ENCODE measurements at regions not wholly inside any gene's neighbourhood (a gene's known extent, or its start where the extent isn't known, plus 50 kb on each side); places are given as distances from the start of the nearest gene placed in this dataset.

DNA sequence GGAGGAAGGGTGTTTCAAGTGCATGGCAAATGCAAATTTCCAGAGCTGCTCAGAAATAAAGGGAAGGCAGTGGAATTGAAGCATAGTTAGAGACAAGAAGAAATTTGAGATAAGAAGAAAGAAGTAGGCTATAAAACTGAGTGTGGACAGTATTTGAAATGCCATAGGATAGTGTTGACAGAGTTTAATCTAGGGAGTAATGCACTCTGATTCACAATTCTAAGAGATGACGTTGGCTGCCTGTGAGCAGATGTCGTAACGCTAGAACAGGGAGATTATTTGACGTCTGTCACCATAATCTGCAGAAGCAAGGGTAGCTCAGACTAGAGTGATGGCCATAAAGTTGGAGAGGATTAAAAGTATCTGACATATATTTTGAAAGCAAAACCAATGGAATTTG, 389.9 kb upstream of the KIRREL3 start:
- Mint-ChIP-seq H3K36me3 (ENCODE audit: low read depth, unreplicated experiment) (no peaks in the 10 kb centered on the region), H3K4me1 (ENCODE audit: unreplicated experiment) (no peaks in the 10 kb centered on the region), H3K9me3 (ENCODE audit: unreplicated experiment) (no peaks in the 10 kb centered on the region), H3K27ac (ENCODE audit: unreplicated experiment) (no peak overlapping the region), H3K27me3 (ENCODE audit: unreplicated experiment) (no peaks in the 10 kb centered on the region), H3K4me3 (ENCODE audit: unreplicated experiment) (no peak overlapping the region)
- TF ChIP-seq, protein P1, sequence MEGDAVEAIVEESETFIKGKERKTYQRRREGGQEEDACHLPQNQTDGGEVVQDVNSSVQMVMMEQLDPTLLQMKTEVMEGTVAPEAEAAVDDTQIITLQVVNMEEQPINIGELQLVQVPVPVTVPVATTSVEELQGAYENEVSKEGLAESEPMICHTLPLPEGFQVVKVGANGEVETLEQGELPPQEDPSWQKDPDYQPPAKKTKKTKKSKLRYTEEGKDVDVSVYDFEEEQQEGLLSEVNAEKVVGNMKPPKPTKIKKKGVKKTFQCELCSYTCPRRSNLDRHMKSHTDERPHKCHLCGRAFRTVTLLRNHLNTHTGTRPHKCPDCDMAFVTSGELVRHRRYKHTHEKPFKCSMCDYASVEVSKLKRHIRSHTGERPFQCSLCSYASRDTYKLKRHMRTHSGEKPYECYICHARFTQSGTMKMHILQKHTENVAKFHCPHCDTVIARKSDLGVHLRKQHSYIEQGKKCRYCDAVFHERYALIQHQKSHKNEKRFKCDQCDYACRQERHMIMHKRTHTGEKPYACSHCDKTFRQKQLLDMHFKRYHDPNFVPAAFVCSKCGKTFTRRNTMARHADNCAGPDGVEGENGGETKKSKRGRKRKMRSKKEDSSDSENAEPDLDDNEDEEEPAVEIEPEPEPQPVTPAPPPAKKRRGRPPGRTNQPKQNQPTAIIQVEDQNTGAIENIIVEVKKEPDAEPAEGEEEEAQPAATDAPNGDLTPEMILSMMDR (IDR thresholded peaks at IDR 0.05; ENCODE audit: unreplicated experiment): no peak
- DNase-seq (ENCODE audit: low spot score): no peak

DNA sequence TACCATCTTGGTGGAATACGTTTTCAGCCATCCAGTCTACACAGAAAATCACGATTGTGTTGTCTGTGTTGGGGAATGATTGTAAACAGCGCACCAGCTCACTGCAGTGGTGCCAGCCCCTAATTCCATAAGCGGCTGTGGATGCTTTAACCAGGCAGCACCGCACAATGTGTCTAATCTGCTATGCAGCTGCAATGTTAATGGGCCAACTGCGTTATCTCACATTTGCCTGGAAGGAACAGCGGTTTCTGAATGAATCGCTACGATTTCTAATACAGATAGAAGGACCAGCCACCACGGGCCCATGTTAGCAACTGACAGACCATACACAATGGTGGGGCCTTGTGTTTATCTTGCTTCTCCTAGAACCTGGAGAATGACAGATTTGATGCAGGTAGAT, 384.5 kb upstream of the KIRREL3 start:
- H3K9me3 Mint-ChIP-seq (ENCODE audit: unreplicated experiment): no peaks in the 10 kb centered on the region
- TF ChIP-seq, protein P1 (IDR thresholded peaks at IDR 0.05; ENCODE audit: unreplicated experiment): no peak
- no peak overlapping the region for H3K27ac Mint-ChIP-seq (ENCODE audit: unreplicated experiment)
- H3K4me3 Mint-ChIP-seq (ENCODE audit: unreplicated experiment): no peak overlapping the region
- H3K36me3 Mint-ChIP-seq (ENCODE audit: low read depth, unreplicated experiment): no peaks in the 10 kb centered on the region
- H3K27me3 Mint-ChIP-seq (ENCODE audit: unreplicated experiment): no peaks in the 10 kb centered on the region
- DNase-seq (ENCODE audit: low spot score): no peak
- no peaks in the 10 kb centered on the region for H3K4me1 Mint-ChIP-seq (ENCODE audit: unreplicated experiment)

DNA sequence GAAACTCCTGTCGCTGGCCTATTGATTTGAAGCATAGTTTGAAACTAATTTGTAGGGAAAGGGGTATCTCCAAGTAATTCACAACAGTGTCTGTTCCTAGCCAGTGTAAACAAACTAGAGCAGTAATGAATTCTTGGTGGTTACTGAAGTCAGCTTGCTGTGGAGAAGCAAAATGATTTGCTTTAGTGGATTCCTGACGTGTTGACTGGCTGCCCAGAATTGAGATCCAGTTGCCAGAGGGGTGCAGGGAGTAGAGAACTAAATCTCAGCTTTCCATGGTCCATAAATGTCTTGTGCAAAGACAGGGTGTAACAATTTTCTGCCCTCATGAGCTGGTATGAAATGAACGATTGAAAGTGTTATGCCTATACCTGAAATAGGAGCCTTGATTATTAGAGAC, 382.5 kb upstream of the KIRREL3 start:
- TF ChIP-seq, protein P1 (IDR thresholded peaks at IDR 0.05; ENCODE audit: unreplicated experiment): no peak
- Mint-ChIP-seq H3K27me3 (ENCODE audit: unreplicated experiment) (no peaks in the 10 kb centered on the region), H3K9me3 (ENCODE audit: unreplicated experiment) (no peaks in the 10 kb centered on the region), H3K4me1 (ENCODE audit: unreplicated experiment) (no peaks in the 10 kb centered on the region), H3K4me3 (ENCODE audit: unreplicated experiment) (no peak overlapping the region), H3K36me3 (ENCODE audit: low read depth, unreplicated experiment) (no peaks in the 10 kb centered on the region), H3K27ac (ENCODE audit: unreplicated experiment) (no peak overlapping the region)
- no peak for DNase-seq (ENCODE audit: low spot score)

DNA sequence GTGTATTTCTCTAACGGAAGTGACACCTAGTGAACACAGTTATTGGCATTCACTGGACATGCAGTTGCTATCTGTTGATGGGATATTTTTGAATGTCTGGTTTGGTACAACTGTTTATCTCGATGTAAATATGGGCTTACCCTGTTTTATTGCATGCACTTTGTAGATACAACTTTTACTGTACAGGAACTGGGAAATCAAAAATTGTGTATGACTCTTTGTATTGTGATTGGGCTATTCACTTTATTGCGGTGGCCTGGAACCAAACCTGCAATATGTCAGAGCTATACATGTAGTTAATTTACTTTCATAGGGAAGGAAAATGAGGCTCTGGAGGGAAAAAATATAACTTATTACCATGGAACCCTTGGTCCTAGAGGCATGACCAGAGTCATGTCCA, 380.7 kb upstream of the KIRREL3 start:
- no peaks in the 10 kb centered on the region for H3K4me1 Mint-ChIP-seq (ENCODE audit: unreplicated experiment)

DNA sequence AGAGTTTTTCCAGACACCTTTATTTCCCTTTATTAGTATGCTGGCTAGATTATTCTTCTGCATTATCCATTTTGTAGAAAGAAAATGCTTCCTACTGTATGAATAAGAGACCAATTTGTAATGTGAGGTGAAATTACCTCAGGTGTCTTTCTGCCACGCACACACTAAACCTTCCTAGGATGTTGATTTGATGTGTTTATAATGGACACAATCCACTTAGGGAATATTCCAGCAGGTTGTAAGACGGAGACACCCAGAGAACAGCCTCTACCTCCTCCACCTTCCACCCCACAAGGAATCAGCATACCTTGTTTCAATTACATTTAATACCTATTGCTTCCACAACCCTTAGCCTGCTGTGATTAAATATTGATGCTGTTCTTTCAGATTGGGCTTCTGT, 379.1 kb upstream of the KIRREL3 start:
- Mint-ChIP-seq H3K4me1 (ENCODE audit: unreplicated experiment) (no peaks in the 10 kb centered on the region), H3K36me3 (ENCODE audit: low read depth, unreplicated experiment) (no peaks in the 10 kb centered on the region), H3K9me3 (ENCODE audit: unreplicated experiment) (no peaks in the 10 kb centered on the region), H3K27me3 (ENCODE audit: unreplicated experiment) (no peaks in the 10 kb centered on the region), H3K27ac (ENCODE audit: unreplicated experiment) (no peak overlapping the region), H3K4me3 (ENCODE audit: unreplicated experiment) (no peak overlapping the region)
- TF ChIP-seq, protein P1 (IDR thresholded peaks at IDR 0.05; ENCODE audit: unreplicated experiment): no peak
- DNase-seq (ENCODE audit: low spot score): no peak

More for the DNA sequence above, 380.7 kb upstream of the KIRREL3 start:
- H3K27ac Mint-ChIP-seq (ENCODE audit: unreplicated experiment): no peak overlapping the region
- TF ChIP-seq, protein P1 (IDR thresholded peaks at IDR 0.05; ENCODE audit: unreplicated experiment): no peak
- H3K9me3 Mint-ChIP-seq (ENCODE audit: unreplicated experiment): no peaks in the 10 kb centered on the region
- H3K27me3 Mint-ChIP-seq (ENCODE audit: unreplicated experiment): no peaks in the 10 kb centered on the region
- no peaks in the 10 kb centered on the region for H3K36me3 Mint-ChIP-seq (ENCODE audit: low read depth, unreplicated experiment)
- no peak for DNase-seq (ENCODE audit: low spot score)
- H3K4me3 Mint-ChIP-seq (ENCODE audit: unreplicated experiment): no peak overlapping the region
